COLO829 (cell line): ENCODE measurements at regions not wholly inside any gene's neighbourhood (a gene's known extent, or its start where the extent isn't known, plus 50 kb on each side); places are given as distances from the start of the nearest gene placed in this dataset.
"Not testable (repeated sequence)": the region's sequence is repeated elsewhere in the genome, so short reads cannot be mapped to it uniquely, and the experiment has no call there.

ENCODE experiments used
- DNase-seq: peaks from one replicate; pipeline ENCODE4 v3.0.0; 2012; ENCODE audit warnings: low spot score

GRCh38 chr12:38016602-38017001 lies 300.0 kb upstream of the ALG10B start:
- no peak for DNase-seq

GRCh38 chr12:38025916-38026315 lies 290.7 kb upstream of the ALG10B start:
- no peak for DNase-seq

DNA sequence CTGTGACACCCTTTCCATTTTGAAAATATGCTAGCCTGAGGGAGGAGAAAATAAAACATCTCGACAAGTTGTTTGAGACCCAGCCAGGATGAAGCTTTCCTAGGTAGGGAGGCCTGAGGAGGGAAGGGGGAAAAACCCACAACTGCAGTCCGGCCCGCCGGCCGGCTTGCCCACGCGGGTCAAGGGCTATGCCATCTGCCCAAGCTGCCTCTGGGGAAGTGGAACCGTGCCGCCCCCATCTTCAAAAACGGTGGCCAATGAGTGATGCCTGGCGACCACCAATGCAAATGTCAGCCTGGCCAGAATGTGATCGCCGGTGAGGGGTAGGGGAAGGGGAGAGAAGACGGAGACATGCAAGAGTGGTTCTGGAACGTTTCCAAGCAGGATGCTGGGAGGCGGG lies 263.5 kb upstream of the ALG10B start:
- no peak for DNase-seq

DNA sequence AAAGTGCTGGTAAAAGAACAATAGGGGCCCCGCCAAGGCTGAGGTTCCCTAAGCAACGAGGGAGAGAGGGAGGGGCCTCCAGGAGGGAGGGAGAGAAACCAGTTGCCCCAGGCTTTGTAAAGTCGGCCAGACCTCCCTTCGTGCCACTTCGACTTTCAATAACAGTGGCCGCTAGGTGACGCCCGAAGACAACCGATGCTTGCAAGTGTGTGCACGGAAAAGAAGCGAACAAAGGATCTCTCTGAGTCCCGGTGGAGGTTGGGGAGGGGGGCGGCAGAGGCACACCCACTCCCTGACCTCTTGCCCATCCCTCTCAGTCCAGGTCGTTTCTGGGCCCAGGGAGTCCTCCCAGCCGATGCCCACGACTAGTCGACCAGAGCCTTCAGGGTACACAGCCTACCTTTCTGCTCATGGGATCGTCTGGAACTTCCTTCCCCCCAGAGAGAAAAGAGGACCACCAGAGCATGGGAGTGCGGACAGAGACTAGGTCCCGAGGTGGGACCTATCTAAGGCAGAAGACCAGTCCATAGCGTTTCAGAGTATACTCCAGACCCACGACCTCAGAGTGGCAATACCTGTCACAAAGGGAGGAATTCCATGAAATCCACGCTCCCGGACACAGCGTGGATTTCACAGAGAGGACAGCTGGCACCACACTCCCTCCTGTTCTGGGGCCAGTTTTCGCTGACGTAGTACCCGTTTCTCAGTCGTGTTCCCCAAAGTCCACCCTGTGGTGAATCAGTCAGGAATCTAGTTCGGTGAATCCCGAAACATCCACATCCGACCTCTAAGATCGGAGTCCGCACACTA lies 262.7 kb upstream of the ALG10B start:
- peak; percentile 72 for DNase-seq

DNA sequence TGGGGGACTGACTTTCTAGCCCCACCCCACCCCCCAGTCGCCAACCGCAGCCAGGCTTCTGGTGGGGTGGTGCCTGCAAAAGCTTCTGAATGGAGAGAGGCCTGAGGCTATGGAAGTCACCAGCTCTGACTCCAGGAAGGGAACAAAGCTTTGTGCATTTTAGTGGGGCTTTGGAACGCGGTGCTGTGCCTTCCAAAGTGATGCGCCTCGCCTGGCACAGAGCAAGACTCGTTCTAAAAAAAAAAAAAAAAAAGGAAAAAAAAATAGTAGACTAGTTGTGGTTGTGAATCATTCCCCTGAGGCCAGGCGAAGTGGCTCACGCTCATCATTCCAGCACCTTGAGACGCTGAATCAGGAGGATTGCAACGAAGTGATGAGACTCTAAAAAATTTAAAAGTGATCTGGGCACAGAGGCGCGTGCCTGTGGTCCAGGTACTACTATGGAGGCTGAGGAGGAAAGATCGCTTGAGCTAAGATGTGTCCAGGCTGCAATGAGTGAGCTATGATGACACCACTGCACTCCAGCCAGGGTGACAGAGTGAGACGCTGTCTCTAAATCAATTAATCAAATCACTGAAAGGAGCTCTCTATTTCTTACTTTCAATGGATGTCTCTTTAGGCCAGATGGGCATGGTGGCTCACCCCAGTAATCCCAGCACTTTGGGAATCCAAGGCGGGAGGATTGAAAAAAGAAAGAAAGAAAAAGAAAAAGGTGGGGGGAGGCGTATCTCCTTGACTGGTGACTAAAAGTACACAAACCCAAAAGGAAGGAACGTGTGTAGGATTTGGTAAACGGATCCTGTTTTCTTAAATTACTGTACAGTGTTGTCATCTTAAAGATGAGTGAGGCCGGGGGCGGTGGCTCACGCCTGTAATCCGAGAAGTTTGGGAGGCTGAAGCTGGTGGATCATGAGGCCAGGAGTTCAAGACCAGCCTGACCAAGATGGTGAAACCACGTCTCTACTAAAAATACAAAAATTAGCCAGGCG lies 259.6 kb upstream of the ALG10B start:
- peak; percentile 61 for DNase-seq

DNA sequence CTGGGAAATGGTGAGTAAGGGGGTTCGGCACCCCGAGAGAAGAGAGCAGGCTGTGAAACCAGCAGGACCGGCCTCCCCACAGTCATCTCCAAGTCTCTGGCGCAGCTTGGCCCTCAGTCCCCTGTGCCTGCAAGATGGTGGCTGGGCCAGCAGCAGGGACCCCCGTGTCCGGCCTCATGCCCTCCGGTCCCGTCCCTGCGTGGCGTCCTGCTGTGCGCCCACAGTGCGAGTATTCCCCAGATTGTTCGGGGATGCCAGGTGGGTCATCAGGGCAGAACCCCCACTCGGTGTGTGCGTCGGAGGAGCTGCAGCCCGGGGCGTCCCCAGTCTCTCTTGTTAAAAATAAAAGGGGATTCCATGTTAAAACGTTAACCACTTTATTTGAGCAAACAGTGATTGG lies 216.9 kb upstream of the ALG10B start:
- no peak for DNase-seq

- DNase-seq, result no peak
Measured at GRCh38 chr12:38101753-38102152, 214.8 kb upstream of the ALG10B start.

- no peak for DNase-seq
Measured at GRCh38 chr12:38102197-38102596, 214.4 kb upstream of the ALG10B start.

DNA sequence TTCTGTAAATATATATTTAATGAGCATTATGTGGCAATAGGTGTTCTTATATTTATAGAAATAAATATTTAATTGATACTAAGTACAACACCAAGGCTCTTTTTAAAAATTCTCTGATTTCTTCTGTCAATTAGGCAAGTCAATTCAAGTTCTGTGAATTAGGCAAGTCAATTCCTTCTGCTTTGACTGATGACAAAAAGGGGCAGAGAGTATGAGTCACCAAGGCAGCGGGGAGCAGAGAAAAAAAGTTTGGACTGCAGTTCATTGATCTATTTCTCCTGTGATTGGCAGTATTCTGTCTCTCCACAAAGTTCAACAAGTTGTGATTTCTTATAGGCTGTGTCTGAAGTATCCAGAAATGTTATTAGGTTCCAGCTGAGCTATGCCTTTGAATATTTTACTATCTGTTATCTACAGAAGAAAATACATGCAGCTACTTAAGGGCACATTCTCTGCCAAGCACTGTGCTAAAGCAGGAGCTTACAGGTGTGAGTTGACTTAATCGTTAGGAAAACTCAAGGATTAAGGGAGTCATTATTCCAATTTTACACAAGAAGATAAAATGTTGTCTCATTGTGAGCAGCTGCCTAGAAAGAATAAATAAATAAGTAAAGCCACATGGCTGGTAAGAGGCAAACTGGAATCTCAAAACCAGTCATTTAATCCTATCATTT lies 206.4 kb upstream of the ALG10B start:
- DNase-seq, result no peak

DNA sequence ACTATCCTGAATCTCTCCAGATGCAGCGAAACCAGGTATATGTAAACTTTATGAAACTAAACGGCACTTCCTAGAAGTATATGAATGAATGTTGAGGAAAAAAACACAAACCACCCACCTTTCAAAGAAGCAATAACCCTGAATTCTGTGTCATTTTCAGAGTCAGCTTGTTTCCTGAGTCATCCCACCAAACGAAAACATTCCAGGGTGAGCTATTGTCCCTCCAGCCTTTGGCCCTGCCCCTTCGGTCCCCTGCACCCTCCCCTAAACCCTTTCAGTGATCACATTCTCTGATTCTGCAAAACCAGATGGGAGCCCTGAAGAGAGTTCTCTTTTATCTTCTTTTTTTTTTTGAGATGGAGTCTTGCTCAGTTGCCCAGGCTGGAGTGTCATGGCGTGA lies 202.6 kb upstream of the ALG10B start:
- no peak for DNase-seq

GRCh38 chr12:38116968-38117367 lies 199.6 kb upstream of the ALG10B start:
- no peak for DNase-seq

DNA sequence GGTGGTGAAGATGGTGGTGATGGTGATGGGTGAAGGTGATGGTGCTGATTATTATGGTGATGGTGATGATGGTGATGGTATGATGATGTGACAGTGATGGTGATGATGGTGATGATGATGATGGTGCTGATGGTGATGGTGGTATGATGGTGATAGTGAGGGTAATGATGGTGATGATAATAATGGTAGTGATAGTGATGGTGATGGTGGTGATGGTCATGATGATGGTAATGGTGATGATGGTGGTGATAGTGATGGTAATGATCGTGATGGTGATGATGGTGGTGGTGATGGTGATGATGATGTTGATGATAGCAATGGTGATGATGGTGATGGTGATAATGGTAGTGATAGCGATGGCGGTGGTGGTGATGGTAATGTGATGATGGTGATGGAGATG lies 197.9 kb upstream of the ALG10B start:
- no peak for DNase-seq

- no peak for DNase-seq
Measured at GRCh38 chr12:38120438-38120837, 196.1 kb upstream of the ALG10B start.

DNA sequence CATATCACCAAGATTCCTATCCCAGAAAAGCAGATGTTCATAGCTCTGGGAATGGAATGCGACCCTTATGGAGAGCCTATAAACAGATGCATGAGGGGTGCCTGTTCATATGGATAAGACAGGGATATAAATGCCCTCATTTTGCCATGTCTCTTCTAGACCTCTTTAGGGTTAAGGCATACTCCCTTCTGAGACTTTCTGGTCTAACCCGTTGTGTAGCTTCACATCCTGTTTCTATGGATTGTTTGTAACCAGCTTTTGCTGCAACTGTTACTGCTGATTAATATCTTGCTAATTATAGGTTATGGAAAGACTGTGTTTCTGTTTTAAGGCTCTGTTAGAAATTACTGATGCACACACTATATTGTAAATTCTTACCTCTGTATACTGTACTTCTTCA lies 193.5 kb upstream of the ALG10B start:
- DNase-seq, result not testable (repeated sequence)

DNA sequence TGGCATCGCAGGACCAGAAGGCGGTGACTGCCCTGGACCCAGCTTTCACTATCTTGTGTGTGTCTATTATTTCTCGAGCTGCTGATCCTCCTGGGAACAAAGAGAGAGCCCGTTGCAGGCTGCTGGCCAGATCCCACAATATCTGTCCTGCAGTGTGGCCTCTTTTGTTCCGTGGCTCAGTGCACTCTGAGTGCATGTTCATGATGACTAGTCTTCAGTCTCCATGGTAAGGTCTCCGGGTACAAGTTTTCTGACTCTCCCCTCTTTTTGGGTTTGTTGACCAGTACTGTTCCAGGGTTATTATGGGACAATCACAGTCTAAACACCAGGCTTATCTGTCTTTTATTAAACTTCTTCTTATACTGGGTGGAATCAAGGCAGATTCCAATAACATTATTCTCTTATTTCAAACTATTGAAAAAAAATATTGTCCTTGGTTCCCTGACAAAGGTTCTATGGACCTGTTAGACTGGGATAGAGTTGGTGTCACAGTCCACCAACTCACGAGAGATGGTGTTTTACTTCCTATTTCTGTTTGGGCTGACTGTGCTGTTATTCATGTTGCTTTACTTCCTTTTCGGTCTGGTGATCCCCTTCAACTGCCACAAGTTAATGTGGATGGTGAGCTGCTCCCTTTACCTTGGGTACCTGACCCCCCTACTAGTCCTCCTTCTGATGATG lies 192.9 kb upstream of the ALG10B start:
- DNase-seq, result no peak

DNA sequence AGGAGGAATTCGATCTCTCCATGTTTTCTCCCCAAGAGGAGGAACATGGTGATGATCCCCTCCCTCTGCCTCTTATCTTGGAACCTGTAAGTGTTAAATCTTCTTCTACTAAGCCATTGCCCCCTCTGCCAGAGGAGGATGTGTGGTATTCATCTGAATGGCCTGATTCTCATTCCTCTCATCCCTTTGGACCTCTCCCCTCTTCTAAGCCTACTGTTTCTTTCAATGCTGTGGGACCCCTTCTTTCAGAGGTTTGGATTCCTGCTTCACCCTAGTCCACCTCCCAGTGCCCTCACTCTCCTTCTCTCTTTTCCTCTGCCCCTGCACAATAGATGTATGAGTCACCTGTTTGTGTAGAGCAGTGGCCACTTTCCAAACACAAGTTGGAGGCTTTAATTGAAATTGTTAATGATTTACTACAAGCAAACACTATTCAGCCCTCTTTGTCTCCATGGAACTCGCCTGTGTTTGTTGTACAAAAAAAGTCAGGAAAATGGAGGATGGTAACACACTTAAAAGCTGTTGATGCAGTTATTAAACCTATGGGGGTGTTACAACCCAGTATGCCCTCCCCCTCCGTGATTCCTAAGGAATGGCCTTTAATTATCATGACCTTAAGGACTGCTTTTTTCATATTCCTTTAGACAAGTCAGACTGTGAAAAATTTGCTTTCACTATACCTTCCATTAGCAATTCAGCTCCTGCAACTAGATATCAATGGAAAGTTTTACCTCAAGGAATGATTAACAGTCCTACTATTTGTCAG lies 192.1 kb upstream of the ALG10B start:
- DNase-seq, result no peak

DNA sequence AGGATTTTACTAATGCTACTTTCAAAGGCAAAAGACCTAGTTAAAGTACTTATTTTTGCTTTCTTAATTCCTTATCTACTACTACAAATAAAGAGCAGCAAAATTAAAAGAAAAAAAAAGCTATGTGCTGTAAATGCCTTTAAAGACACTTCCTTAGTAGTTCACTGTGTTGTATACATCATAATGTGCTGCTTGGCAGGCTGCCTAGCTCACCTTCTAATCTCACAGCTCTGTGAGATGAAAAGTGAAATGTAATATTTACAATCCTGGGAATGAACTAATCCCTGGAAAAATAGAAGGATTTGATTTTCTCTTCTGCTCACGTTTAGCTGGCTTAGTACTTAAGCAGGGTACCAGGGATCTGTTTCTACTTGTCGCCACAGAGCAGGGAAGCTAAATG lies 184.4 kb upstream of the ALG10B start:
- DNase-seq, result no peak

GRCh38 chr12:38137287-38137686 lies 179.3 kb upstream of the ALG10B start:
- no peak for DNase-seq

DNA sequence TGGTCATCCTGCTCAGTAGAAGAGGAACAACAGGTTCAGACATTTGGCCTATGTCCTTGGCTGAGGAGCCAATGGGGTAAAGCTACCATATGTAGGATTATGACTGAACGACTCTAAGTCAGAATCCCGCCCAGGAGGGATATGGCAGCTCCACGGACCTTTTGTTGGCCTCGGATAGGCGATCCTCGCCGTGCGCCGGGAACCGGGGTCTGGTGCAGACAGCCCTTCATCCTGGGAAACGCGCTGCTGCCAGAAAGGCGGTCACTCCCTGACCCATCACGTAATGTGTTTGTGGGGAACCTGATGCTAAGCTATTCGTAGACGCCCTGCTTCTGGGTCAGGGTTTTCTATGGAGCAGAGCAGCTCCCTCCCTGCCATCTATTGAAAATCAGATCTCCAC lies 178.9 kb upstream of the ALG10B start:
- DNase-seq, result no peak

DNA sequence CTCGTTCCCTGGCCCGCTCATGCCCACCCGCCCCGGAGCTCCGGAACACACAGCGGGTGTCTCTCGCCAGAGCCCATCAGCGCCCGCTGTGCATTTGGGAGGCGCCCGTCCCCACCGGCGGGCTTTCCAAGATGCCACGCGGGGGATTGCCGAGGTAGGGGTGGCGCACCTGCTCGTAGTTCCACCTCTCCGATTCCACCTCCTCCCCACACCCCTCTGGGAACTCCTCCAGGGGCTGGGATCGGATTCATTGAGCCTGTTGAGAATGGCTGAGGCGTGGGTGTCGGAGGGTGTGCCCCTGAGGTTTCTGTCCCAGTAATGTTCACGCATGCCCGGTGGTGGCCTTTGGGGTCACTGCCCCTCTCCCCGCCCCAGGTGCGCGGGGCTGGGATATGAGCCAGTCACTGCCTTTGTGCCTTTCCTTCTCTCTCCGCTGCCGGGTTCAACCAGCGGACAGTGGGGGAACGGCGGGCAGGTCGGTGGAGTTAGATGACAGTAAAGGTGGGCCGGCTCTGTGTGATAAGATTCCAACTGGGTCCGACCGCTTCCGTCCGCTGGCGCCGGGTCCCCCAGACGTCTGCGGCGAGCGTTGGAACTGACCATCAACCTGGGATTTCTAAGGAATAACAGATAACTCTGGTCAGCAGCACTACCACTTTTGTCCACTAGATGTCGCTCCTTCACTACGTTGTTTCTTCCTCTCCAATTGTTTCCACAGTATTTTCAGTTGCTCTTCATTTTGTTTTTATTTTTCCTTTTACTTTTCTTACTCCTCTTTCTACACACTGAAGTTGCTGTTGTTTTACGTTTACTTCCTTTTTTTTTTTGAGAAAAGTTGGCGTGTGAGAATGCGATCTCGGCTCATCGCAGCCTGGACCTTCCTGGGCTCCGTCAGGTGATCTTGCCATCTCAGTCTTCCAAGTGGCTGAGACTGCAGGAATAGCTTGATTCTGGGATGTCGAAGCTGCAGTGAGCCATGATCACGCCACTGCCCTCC lies 178.1 kb upstream of the ALG10B start:
- DNase-seq, result peak; percentile 86
